Rectal smooth muscle tissue (tissue), 1 donor: ENCODE measurements at regions not wholly inside any gene's neighbourhood (a gene's known extent, or its start where the extent isn't known, plus 50 kb on each side); places are given as distances from the start of the nearest gene placed in this dataset.

Experiments
- H3K27ac ChIP-seq: one replicate; pipeline ENCODE4 v1.7.0; 2013; ENCODE audit warnings: low read depth, low read length, inconsistent platforms
- H3K27me3 ChIP-seq: one replicate; pipeline ENCODE4 v1.7.0; 2013; ENCODE audit warnings: low read length; ENCODE audit not compliant: control insufficient read depth, insufficient read depth
- H3K36me3 ChIP-seq: one replicate; pipeline ENCODE4 v1.7.0; 2013; ENCODE audit warnings: low read length; ENCODE audit not compliant: control insufficient read depth, insufficient read depth
- H3K4me1 ChIP-seq: one replicate; pipeline ENCODE4 v1.7.0; 2013; ENCODE audit warnings: low read length; ENCODE audit not compliant: control insufficient read depth, insufficient read depth
- H3K4me3 ChIP-seq: one replicate; pipeline ENCODE4 v1.7.0; 2013; ENCODE audit warnings: low read length
- H3K9ac ChIP-seq: one replicate; pipeline ENCODE4 v1.7.0; 2013; ENCODE audit warnings: low read length

DNA sequence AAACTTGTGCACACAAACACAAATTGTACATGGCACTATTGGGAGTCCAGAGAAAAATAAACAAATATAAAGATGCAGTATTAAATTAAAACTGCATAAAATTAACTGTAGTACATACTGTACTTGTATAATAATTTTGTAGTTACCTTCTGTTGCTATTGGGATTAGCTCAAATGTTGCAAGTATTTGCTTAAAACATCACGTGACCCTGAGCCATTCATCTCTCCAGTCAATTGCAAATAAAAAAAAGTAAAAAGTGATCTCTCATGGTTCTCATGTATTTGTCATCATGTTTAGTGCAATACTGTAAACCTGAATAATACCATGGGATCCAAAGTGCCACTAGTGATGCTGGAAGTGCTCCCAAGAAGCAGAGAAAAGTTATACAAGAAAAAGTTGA lies 88.1 kb upstream of the NAV3 start:
- Histone ChIP-seq H3K27ac (no peak overlapping the region), H3K4me1 (no peaks in the 10 kb centered on the region), H3K27me3 (no peaks in the 10 kb centered on the region), H3K36me3 (no peaks in the 10 kb centered on the region), H3K4me3 (no peak overlapping the region), H3K9ac (no peak overlapping the region)

DNA sequence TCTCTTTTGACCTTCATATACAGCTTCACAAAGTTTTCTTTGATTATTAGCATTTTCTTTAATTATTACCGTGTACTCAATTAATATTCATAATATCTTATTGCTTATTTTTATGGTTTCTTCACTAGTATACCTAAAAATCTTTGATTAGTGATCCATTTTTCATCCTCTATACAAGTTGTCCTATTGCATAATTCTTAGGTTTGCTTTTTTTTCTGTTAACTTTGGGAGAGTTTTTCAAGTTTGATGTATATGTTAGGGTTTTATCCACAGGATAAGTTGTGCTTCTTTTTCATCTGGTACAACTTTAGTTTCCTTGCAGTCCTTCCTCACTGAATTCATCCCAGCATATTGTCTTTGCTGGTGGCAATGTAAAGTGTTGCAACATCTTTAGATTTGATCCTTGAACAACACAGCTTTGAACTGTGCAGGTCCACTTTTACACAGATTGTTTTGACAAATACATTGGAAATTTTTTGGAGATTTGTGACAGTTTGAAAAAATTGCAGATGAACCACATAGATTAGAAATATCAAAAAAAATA lies 88.6 kb upstream of the NAV3 start:
- no peak overlapping the region for H3K9ac ChIP-seq
- H3K4me1 ChIP-seq: no peaks in the 10 kb centered on the region
- H3K36me3 ChIP-seq: no peaks in the 10 kb centered on the region
- H3K27ac ChIP-seq: no peak overlapping the region
- H3K4me3 ChIP-seq: no peak overlapping the region
- H3K27me3 ChIP-seq: no peaks in the 10 kb centered on the region

DNA sequence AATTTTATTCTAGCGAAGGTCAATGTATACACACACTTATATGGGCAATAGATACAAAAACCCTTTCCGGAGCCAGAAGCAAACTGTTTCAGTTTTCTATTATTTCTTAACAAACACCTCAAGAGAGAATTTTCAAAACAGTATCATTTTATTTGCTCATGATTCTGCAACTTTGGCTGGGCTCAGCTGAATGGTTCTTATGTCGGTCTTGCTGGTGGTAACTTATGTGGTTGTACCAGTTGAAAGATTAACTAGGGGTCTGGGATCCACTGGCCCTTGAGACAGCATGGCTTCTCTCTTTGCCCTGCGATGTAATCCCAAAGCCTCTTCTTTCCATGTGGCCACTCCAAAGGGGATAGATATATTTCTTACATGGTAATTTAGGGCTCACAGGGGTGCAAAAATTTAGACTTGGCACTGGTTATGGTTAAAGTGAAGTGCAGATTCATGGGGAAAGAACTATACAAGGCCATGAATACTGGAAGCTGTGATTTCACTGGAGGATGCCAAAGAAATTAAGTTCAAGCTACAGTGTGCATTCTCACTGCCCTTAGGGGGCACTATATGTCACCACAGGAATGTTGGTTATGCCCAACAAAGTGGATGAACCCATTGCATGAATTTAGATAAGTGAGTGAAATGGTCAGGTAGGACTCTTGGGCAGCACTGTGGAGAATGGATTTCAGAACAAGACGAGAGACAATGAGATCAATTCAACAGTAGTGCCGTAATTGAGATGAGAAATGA lies 94.3 kb upstream of the NAV3 start:
- H3K9ac ChIP-seq: no peak overlapping the region
- no peaks in the 10 kb centered on the region for H3K4me1 ChIP-seq
- H3K4me3 ChIP-seq: no peak overlapping the region
- no peaks in the 10 kb centered on the region for H3K36me3 ChIP-seq
- H3K27ac ChIP-seq: no peak overlapping the region
- H3K27me3 ChIP-seq: no peaks in the 10 kb centered on the region

DNA sequence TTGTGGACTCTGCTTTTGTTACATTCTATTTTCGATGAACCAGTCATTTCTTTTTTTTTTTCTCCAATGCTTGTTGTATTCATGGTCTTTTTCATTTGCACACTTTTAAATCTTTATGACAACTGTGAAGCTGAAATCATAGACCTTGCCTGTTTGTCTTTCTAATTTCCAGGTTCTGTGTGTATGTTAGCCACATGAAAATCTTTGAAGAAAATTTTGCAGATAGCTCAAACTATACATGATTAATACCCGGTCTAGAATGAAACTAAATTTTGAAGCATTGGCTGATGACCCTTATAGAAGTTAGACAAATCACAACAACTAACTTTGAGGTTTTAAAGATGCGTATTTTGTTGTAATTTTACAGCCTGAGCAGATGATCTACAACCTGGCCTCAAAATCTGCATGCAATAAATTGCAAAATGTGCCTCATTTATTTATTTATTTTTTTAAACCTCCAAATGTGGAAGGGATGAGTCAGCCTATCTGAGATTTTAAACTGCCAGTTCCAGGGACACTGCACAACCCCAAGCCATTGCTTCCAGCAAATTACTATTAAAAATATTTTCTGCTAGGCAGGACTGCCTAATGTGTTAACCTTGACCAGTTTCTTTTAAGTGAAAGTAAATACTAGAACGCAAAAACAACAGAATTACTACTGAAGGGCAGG lies 96.3 kb upstream of the NAV3 start:
- Histone ChIP-seq H3K27me3 (no peaks in the 10 kb centered on the region), H3K4me3 (no peak overlapping the region), H3K36me3 (no peaks in the 10 kb centered on the region), H3K4me1 (no peaks in the 10 kb centered on the region), H3K9ac (no peak overlapping the region), H3K27ac (no peak overlapping the region)

DNA sequence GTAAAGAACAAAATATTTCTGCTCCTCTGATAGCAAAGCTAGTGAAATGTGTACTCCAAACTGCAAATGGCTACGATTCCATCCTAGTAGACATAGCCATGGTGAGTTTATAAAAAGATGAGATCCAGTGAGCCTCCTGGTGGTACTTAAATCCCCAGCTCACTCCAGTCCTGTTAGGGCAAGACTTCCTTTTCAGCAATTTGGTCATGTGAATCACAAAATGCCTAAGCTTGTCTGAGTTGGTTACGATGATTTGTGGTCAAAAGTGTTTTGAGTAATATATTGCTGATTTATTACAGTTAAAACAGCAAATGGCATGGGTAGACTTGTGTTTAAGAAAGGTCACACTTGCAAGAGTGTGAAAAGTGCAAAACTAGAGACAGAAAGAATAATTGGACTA lies 102.7 kb upstream of the NAV3 start:
- H3K4me3 ChIP-seq: no peak overlapping the region
- H3K27ac ChIP-seq: no peak overlapping the region

DNA sequence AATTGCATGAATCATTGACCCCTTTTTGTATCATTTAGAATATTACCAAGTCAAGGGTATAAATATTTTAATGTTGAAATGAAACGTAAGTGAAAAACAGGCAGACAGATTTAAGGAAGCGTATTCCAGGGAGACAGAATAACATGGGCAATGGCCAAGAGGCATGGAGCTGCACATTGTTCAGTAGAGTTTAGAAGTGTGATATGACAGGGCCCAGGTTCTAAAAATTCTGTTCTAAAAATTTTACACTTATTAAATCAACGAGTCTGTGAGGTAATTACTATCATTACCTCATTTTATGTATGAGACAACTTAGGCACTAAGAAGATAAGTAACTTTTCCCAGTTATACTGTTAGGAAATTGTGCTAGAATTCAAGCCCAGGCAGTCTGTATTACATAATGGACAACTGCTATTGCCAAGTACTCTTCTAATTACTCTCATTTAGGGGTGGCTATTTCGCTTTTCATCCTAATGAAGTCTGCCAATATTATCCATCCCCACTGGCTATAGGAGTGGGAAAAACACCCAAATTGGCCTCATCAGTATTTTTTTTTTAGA lies 103.2 kb upstream of the NAV3 start:
- H3K4me3 ChIP-seq: no peak overlapping the region
- H3K36me3 ChIP-seq: no peaks in the 10 kb centered on the region
- H3K9ac ChIP-seq: no peak overlapping the region
- no peak overlapping the region for H3K27ac ChIP-seq
- no peaks in the 10 kb centered on the region for H3K27me3 ChIP-seq
- H3K4me1 ChIP-seq: peaks cover 3% of the 10 kb centered on the region

More for the DNA sequence above, 102.7 kb upstream of the NAV3 start:
- H3K4me1 ChIP-seq: peaks cover 3% of the 10 kb centered on the region
- H3K9ac ChIP-seq: no peak overlapping the region
- H3K27me3 ChIP-seq: no peaks in the 10 kb centered on the region
- H3K36me3 ChIP-seq: no peaks in the 10 kb centered on the region

DNA sequence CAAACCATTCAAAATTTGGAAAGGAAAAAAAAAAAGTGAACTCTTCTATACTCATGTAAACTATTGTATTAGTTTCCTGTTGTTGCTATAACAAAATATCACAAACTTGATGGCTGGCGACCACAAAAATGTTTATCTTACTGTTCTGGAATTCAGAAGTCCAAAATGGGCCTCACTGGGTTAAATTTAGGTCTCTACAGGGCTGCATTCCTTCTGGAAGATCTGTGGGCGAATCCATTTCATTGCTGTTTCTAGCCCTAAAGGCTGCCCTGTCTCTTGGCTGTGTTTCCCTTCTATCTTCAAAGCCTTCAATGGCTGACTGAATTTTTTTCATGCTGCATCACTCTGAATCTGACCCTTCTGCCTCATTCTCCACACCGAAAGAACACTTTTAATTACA lies 105.1 kb upstream of the NAV3 start:
- no peaks in the 10 kb centered on the region for H3K36me3 ChIP-seq
- H3K27ac ChIP-seq: no peak overlapping the region
- H3K4me3 ChIP-seq: no peak overlapping the region
- H3K27me3 ChIP-seq: no peaks in the 10 kb centered on the region
- peaks cover 3% of the 10 kb centered on the region for H3K4me1 ChIP-seq
- no peak overlapping the region for H3K9ac ChIP-seq

DNA sequence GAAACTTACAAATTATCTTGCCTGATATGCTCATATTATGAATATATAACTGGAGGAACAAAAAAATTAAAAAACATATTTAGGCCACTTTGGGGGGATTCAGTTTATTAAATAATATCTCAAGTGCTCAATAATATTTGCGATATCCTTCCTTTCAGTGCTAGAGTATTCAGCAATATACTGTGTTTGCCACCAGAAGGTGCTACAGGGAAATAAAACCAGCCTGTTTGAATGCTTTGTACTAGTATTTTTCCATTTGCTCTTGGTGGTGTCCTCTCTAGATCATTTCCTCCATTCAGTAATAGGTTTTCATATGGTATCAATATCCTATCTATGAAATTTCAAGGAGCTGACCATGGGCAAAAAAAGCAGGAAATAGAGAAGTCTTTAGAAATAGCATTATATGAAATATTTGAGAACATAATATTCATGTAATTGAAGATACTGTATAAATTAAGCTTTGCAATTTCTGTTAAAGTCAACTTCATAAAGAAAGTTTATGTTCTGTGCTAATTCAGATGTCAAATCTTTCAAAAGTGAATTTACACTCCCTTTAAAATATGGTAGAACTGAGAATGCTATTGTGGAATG lies 106.2 kb upstream of the NAV3 start:
- no peak overlapping the region for H3K4me3 ChIP-seq

DNA sequence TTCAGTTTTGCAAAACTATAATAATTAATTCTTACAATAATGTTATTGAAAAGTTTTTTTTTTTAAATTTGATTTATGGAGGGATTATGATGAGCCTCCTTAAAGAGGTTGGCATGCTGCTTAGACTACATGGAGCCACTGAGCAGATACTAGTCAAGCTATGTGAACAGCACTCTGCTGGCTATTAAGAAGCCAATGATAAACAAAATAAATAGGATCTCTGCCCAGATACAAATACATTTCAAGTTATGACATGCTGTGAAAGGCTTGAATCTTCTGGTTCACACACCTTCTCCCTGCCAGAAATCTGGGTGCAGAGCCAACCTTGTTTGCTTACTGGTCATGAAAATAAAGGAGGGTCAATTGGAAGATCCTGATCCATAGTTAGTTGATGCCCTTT lies 107.4 kb upstream of the NAV3 start:
- H3K4me3 ChIP-seq: no peak overlapping the region
- H3K27me3 ChIP-seq: no peaks in the 10 kb centered on the region
- peaks cover 3% of the 10 kb centered on the region for H3K4me1 ChIP-seq
- no peak overlapping the region for H3K9ac ChIP-seq
- H3K27ac ChIP-seq: no peak overlapping the region
- no peaks in the 10 kb centered on the region for H3K36me3 ChIP-seq

More for the DNA sequence above, 106.2 kb upstream of the NAV3 start:
- H3K9ac ChIP-seq: no peak overlapping the region
- H3K4me1 ChIP-seq: peaks cover 3% of the 10 kb centered on the region
- no peak overlapping the region for H3K27ac ChIP-seq
- no peaks in the 10 kb centered on the region for H3K27me3 ChIP-seq
- no peaks in the 10 kb centered on the region for H3K36me3 ChIP-seq

DNA sequence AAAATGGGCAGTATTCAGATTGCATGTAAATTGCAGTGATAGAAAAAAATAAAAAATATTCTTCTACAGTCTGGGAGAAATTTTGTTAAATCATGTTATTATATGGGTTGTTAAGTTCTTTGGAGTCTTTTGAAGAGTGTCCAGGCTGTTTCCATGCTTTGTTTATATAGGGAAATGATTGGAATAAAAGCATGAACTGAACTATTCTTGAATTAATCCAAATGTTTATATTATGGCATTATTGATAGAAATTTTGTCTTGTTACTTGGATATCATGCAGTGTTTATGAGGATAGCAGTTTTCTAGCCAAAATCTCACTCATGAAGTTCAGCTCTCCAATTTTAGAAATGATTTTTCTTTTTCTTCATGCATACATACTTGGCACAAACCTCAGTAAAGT lies 108.2 kb upstream of the NAV3 start:
- H3K4me3 ChIP-seq: no peak overlapping the region
- H3K27ac ChIP-seq: no peak overlapping the region
- no peaks in the 10 kb centered on the region for H3K27me3 ChIP-seq
- no peaks in the 10 kb centered on the region for H3K36me3 ChIP-seq
- H3K9ac ChIP-seq: no peak overlapping the region
- H3K4me1 ChIP-seq: peaks cover 3% of the 10 kb centered on the region

DNA sequence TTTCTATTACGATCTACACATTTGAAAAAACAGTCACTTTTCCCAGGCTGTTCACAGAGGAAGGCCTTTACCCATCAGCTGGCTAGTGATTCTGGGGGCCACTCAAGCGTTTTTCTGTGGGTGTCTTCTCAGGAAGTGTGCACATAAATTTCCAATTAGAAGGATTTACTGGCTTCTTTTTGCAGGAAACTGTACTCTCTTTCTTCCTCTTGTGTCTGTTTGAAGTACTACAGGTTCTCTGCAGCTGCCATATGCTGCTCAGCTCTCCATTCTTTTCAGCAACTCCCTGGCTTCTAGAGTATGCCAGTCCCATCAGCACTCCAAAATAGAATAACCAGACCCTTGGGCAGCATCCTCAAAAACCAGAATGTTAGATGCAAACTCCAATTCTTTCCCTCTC lies 110.4 kb upstream of the NAV3 start:
- Histone ChIP-seq H3K27ac (no peak overlapping the region), H3K4me3 (no peak overlapping the region), H3K9ac (no peak overlapping the region), H3K27me3 (no peaks in the 10 kb centered on the region), H3K36me3 (no peaks in the 10 kb centered on the region), H3K4me1 (no peaks in the 10 kb centered on the region)

DNA sequence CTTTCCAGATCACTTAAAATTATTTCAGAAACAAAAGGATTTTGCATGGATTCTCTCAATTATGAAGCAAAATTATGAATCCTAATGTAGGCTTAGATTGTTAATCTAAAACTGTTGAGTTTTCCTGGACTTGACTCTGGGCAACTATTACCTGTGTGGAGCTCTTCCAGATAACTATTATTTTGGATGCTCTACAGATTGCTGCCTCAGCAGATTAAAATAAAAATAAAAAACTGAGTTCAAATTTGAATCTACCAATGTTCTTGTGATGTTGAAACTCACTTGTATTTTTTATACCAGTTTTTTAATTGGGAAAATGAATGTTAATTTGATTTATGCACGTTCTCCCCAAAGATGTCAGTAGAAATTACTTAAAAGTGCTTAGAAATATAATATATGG lies 120.5 kb upstream of the NAV3 start:
- Histone ChIP-seq H3K4me1 (no peaks in the 10 kb centered on the region), H3K4me3 (no peak overlapping the region), H3K27me3 (no peaks in the 10 kb centered on the region), H3K27ac (no peak overlapping the region), H3K36me3 (no peaks in the 10 kb centered on the region), H3K9ac (no peak overlapping the region)
